Left ventricle myocardium inferior (tissue), 1 donor: ENCODE measurements at regions not wholly inside any gene's neighbourhood (a gene's known extent, or its start where the extent isn't known, plus 50 kb on each side); places are given as distances from the start of the nearest gene placed in this dataset.

Experiments used
- DNase-seq: peaks from one replicate; pipeline ENCODE4 v3.0.0-alpha.2; 2020
- H3K27ac ChIP-seq: fragments of 200-600 bp; replicated peaks from 2 replicates; pipeline ENCODE4 v1.8.0; 2021
- H3K27me3 ChIP-seq: fragments of 200-600 bp; 2 replicates; pipeline ENCODE4 v1.8.0; 2021; ENCODE audit warnings: low read depth
- H3K36me3 ChIP-seq: fragments of 200-600 bp; 2 replicates; pipeline ENCODE4 v1.8.0; 2021
- H3K4me1 ChIP-seq: fragments of 200-600 bp; 2 replicates; pipeline ENCODE4 v1.8.0; 2021
- H3K4me3 ChIP-seq: fragments of 200-600 bp; 2 replicates; pipeline ENCODE4 v1.8.0; 2021; ENCODE audit warnings: mild to moderate bottlenecking, moderate library complexity
- H3K9me3 ChIP-seq: fragments of 200-600 bp; replicated peaks from 2 replicates; pipeline ENCODE4 v1.8.0; 2021
- CTCF ChIP-seq: fragments of 200-600 bp; IDR thresholded peaks from 2 replicates; pipeline ENCODE4 v1.8.0; 2021; ENCODE audit warnings: antibody characterized with exemption, mild to moderate bottlenecking, borderline replicate concordance
- intact Hi-C: fragments of 100-400 bp; cut with micrococcal nuclease; formaldehyde crosslinking; loops from one replicate; pipeline ENCODE4 v1.11.0; 2022
- donor health status: DM: no; HTN: yes; CAD: no; lungs with severe emphysema.

GRCh38 chr20:52590100-52590499 lies 382.1 kb upstream of the TSHZ2 start:
- H3K4me1 ChIP-seq: no peaks in the 10 kb centered on the region
- no peaks in the 10 kb centered on the region for H3K36me3 ChIP-seq
- H3K27me3 ChIP-seq: peaks cover 6% of the 10 kb centered on the region
- no peak for TF ChIP-seq CTCF
- intact Hi-C loops: no loop called here
- no peak overlapping the region for H3K4me3 ChIP-seq
- no peak for DNase-seq
- no peaks in the 10 kb centered on the region for H3K9me3 ChIP-seq
- H3K27ac ChIP-seq: no peak overlapping the region

- no peak for TF ChIP-seq CTCF
- Histone ChIP-seq H3K4me1 (no peaks in the 10 kb centered on the region), H3K4me3 (no peak overlapping the region), H3K27ac (no peak overlapping the region), H3K27me3 (peaks cover 6% of the 10 kb centered on the region), H3K36me3 (no peaks in the 10 kb centered on the region), H3K9me3 (no peaks in the 10 kb centered on the region)
- intact Hi-C loops: no loop called here
- no peak for DNase-seq
Observed at GRCh38 chr20:52589251-52589812, 382.8 kb upstream of the TSHZ2 start.

- no peak for TF ChIP-seq CTCF
- no peak overlapping the region for H3K4me3 ChIP-seq
- H3K27ac ChIP-seq: no peak overlapping the region
- no peaks in the 10 kb centered on the region for H3K4me1 ChIP-seq
- no peaks in the 10 kb centered on the region for H3K36me3 ChIP-seq
- H3K9me3 ChIP-seq: no peaks in the 10 kb centered on the region
- H3K27me3 ChIP-seq: peaks cover 6% of the 10 kb centered on the region
- no peak for DNase-seq
- intact Hi-C loops: no loop called here
Observed at GRCh38 chr20:52586660-52587059, 385.5 kb upstream of the TSHZ2 start.

GRCh38 chr20:52585333-52585732 lies 386.8 kb upstream of the TSHZ2 start:
- Histone ChIP-seq H3K4me1 (no peaks in the 10 kb centered on the region), H3K27ac (no peak overlapping the region), H3K9me3 (no peaks in the 10 kb centered on the region), H3K36me3 (no peaks in the 10 kb centered on the region), H3K4me3 (no peak overlapping the region), H3K27me3 (no peaks in the 10 kb centered on the region)
- TF ChIP-seq CTCF: no peak
- intact Hi-C loops: no loop called here
- no peak for DNase-seq

GRCh38 chr20:52578559-52578958 lies 387.0 kb upstream of the ZFP64 start:
- Histone ChIP-seq H3K9me3 (peaks cover 20% of the 10 kb centered on the region), H3K27ac (no peak overlapping the region), H3K4me3 (no peak overlapping the region), H3K27me3 (no peaks in the 10 kb centered on the region), H3K36me3 (no peaks in the 10 kb centered on the region), H3K4me1 (no peaks in the 10 kb centered on the region)
- no peak for TF ChIP-seq CTCF
- intact Hi-C loops: no loop called here
- no peak for DNase-seq
